ENCODE measurements at regions not wholly inside any gene's neighbourhood (a gene's known extent, or its start where the extent isn't known, plus 50 kb on each side); places are given as distances from the start of the nearest gene placed in this dataset.

GRCh38 chr5:173557123-173557903 is 59.1 kb downstream of the BOD1 start:
- no peak for FAIRE-seq

- FAIRE-seq: no peak
Observed at GRCh38 chr5:173556142-173557028, 60.1 kb downstream of the BOD1 start.

GRCh38 chr5:173554989-173555705 is 61.3 kb downstream of the BOD1 start:
- no peak for FAIRE-seq

GRCh38 chr5:173554038-173554955 is 62.2 kb downstream of the BOD1 start:
- no peak for FAIRE-seq

- no peak for FAIRE-seq
Observed at GRCh38 chr5:173550641-173551040, 65.8 kb downstream of the BOD1 start.

GRCh38 chr5:173549644-173550043 is 66.8 kb downstream of the BOD1 start:
- no peak for FAIRE-seq

- no peak for FAIRE-seq
Observed at GRCh38 chr5:173547579-173547978, 68.9 kb downstream of the BOD1 start.

- FAIRE-seq: no peak
Observed at GRCh38 chr5:173542964-173543363, 73.5 kb downstream of the BOD1 start.

- FAIRE-seq: no peak
Observed at GRCh38 chr5:173542159-173542558, 74.3 kb downstream of the BOD1 start.

- no peak for FAIRE-seq
Observed at GRCh38 chr5:173538654-173539053, 77.8 kb downstream of the BOD1 start.

- no peak for FAIRE-seq
Observed at GRCh38 chr5:173538018-173538417, 78.4 kb downstream of the BOD1 start.

- no peak for FAIRE-seq
Observed at GRCh38 chr5:173537228-173537627, 79.2 kb downstream of the BOD1 start.

GRCh38 chr5:173535976-173536639 is 80.3 kb downstream of the BOD1 start:
- no peak for FAIRE-seq

- no peak for FAIRE-seq
Observed at GRCh38 chr5:173535166-173535975, 81.1 kb downstream of the BOD1 start.

GRCh38 chr5:173534664-173535063 is 81.8 kb downstream of the BOD1 start:
- no peak for FAIRE-seq

- FAIRE-seq: no peak
Observed at GRCh38 chr5:173534031-173534430, 82.4 kb downstream of the BOD1 start.

GRCh38 chr5:173532689-173533250 is 83.7 kb downstream of the BOD1 start:
- no peak for FAIRE-seq

GRCh38 chr5:173531863-173532262 is 84.6 kb downstream of the BOD1 start:
- no peak for FAIRE-seq

GRCh38 chr5:173530547-173530946 is 85.9 kb downstream of the BOD1 start:
- FAIRE-seq: no peak

- FAIRE-seq: no peak
Observed at GRCh38 chr5:173529861-173530260, 86.6 kb downstream of the BOD1 start.

All from endometrium (tissue), 2 donors.